Cerebellar cortex (tissue), 1 donor: ENCODE measurements at regions not wholly inside any gene's neighbourhood (a gene's known extent, or its start where the extent isn't known, plus 50 kb on each side); places are given as distances from the start of the nearest gene placed in this dataset.

ENCODE experiments used
- DNase-seq: peaks from one replicate; pipeline ENCODE4 v3.0.0-alpha.2; 2015; ENCODE audit warnings: low spot score

GRCh38 chr4:31107362-31107761, 387.2 kb downstream of the PCDH7 start:
- DNase-seq, result no peak

GRCh38 chr4:31108762-31109161, 388.6 kb downstream of the PCDH7 start:
- no peak for DNase-seq

GRCh38 chr4:31111790-31112189, 391.6 kb downstream of the PCDH7 start:
- no peak for DNase-seq

- DNase-seq, result no peak
Measured at GRCh38 chr4:31114816-31115215, 394.6 kb downstream of the PCDH7 start.

- DNase-seq, result no peak
Measured at GRCh38 chr4:31124008-31124585, 403.9 kb downstream of the PCDH7 start.

- DNase-seq, result no peak
Measured at GRCh38 chr4:31125061-31125460, 404.9 kb downstream of the PCDH7 start.

GRCh38 chr4:31125496-31125895, 405.3 kb downstream of the PCDH7 start:
- no peak for DNase-seq

- no peak for DNase-seq
Measured at GRCh38 chr4:31126881-31127398, 406.8 kb downstream of the PCDH7 start.

- DNase-seq, result no peak
Measured at GRCh38 chr4:31130930-31131329, 410.8 kb downstream of the PCDH7 start.

GRCh38 chr4:31134720-31135119, 414.6 kb downstream of the PCDH7 start:
- DNase-seq, result no peak

GRCh38 chr4:31139767-31140166, 419.6 kb downstream of the PCDH7 start:
- no peak for DNase-seq

GRCh38 chr4:31141095-31141831, 421.1 kb downstream of the PCDH7 start:
- DNase-seq, result no peak

- no peak for DNase-seq
Measured at GRCh38 chr4:31141832-31142142, 421.6 kb downstream of the PCDH7 start.

- no peak for DNase-seq
Measured at GRCh38 chr4:31146366-31146765, 426.2 kb downstream of the PCDH7 start.

GRCh38 chr4:31148990-31149389, 428.8 kb downstream of the PCDH7 start:
- DNase-seq, result no peak

GRCh38 chr4:31156221-31156620, 436.1 kb downstream of the PCDH7 start:
- DNase-seq, result no peak

GRCh38 chr4:31160146-31160545, 440.0 kb downstream of the PCDH7 start:
- no peak for DNase-seq

GRCh38 chr4:31169846-31170245, 449.7 kb downstream of the PCDH7 start:
- no peak for DNase-seq

- no peak for DNase-seq
Measured at GRCh38 chr4:31171362-31171761, 451.2 kb downstream of the PCDH7 start.

GRCh38 chr4:31175242-31175910, 455.2 kb downstream of the PCDH7 start:
- no peak for DNase-seq

- no peak for DNase-seq
Measured at GRCh38 chr4:31183256-31183655, 463.1 kb downstream of the PCDH7 start.

- DNase-seq, result no peak
Measured at GRCh38 chr4:31185014-31185585, 464.9 kb downstream of the PCDH7 start.

GRCh38 chr4:31187979-31188378, 467.8 kb downstream of the PCDH7 start:
- no peak for DNase-seq
